ENCODE measurements at regions not wholly inside any gene's neighbourhood (a gene's known extent, or its start where the extent isn't known, plus 50 kb on each side); places are given as distances from the start of the nearest gene placed in this dataset.

DNA sequence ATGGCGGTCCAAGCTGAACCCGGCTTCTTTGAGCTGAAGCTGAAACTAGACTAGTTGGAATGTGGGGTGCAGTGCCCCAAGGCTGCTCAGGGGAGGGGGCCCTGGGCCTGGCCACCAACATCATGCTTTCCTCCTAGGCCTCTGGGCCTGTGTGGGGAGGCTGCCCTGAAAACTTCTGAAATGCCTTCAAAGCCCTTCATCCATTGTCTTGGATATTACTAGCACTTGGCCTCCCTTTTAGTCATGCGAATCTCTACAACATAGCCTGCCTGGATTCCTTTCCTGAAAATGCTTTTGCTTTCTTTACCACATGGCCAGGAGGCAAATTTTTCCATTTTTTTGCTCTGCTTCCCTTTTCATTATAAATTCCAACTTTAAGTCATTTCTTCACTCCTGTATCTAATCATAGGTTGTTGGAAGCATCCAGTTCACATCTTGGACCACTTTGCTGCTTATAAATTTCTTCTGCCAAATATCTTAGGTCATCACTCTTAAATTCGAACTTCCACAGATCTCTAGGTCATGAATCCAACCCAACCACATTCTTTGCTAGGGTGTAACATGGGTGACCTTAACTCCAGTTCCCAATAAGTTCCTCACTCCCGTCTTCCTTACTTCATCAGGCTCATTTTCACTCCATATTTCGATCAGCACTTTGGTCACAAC lies 103.4 kb downstream of the DDIT4L start:
- no peak overlapping the region for H2AFZ ChIP-seq (ENCODE audit: low read length)

DNA sequence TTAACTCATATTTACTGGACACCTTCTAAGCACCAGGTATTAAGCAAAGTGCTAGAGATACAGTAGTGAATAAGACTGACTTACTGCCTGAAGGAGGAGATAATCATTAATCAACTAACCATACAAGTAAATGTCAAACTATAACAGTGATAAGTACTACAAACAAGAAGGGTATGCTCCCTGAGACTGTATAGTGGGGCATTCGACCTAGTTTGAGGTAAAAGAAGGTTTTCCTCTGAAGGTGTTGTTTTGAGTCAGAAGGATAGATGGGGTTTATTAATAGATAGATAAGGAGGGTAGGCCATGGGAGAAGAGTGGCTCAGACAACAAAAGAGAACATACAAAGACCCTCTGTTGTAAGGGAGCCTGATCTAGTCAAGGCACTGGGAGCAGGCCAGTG lies 105.4 kb downstream of the DDIT4L start:
- H3K9me3 ChIP-seq (ENCODE audit: low read length) = no peaks in the 10 kb centered on the region
- no peaks in the 10 kb centered on the region for H3K27me3 ChIP-seq (ENCODE audit: insufficient read depth, low read length)
- H3K36me3 ChIP-seq (ENCODE audit: insufficient read depth, low read length) = no peaks in the 10 kb centered on the region
- no peak overlapping the region for H3K4me3 ChIP-seq (ENCODE audit: low read depth, low read length, poor library complexity, severe bottlenecking)
- no peak overlapping the region for H2AFZ ChIP-seq (ENCODE audit: low read length)
- no peaks in the 10 kb centered on the region for H4K20me1 ChIP-seq (ENCODE audit: insufficient read depth, low read length)
- no peaks in the 10 kb centered on the region for H3K79me2 ChIP-seq (ENCODE audit: insufficient read depth, low read length)
- TF ChIP-seq, protein P1, sequence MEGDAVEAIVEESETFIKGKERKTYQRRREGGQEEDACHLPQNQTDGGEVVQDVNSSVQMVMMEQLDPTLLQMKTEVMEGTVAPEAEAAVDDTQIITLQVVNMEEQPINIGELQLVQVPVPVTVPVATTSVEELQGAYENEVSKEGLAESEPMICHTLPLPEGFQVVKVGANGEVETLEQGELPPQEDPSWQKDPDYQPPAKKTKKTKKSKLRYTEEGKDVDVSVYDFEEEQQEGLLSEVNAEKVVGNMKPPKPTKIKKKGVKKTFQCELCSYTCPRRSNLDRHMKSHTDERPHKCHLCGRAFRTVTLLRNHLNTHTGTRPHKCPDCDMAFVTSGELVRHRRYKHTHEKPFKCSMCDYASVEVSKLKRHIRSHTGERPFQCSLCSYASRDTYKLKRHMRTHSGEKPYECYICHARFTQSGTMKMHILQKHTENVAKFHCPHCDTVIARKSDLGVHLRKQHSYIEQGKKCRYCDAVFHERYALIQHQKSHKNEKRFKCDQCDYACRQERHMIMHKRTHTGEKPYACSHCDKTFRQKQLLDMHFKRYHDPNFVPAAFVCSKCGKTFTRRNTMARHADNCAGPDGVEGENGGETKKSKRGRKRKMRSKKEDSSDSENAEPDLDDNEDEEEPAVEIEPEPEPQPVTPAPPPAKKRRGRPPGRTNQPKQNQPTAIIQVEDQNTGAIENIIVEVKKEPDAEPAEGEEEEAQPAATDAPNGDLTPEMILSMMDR (IDR thresholded peaks at IDR 0.05; ENCODE audit: low read length) = no peak
- no peak for TF ChIP-seq EZH2 (IDR thresholded peaks at IDR 0.05; ENCODE audit: borderline replicate concordance, low read length)
- no peaks in the 10 kb centered on the region for H3K9me2 ChIP-seq (ENCODE audit: low read depth, low read length)
- H3K4me2 ChIP-seq (ENCODE audit: low read length) = no peak overlapping the region
- no peak overlapping the region for H3K9ac ChIP-seq (ENCODE audit: low read length)
- no peaks in the 10 kb centered on the region for H3K4me1 ChIP-seq (ENCODE audit: insufficient read depth, low read length, severe bottlenecking)
- H3F3A ChIP-seq (ENCODE audit: insufficient read depth, low read length) = no peaks in the 10 kb centered on the region
- H3K27ac ChIP-seq (ENCODE audit: low read depth, low read length, poor library complexity, severe bottlenecking) = no peak overlapping the region

More for the DNA sequence above, 103.4 kb downstream of the DDIT4L start:
- Histone ChIP-seq H3K9me3 (ENCODE audit: low read length) (no peaks in the 10 kb centered on the region), H3K79me2 (ENCODE audit: insufficient read depth, low read length) (no peaks in the 10 kb centered on the region), H3K27me3 (ENCODE audit: insufficient read depth, low read length) (no peaks in the 10 kb centered on the region), H3K27ac (ENCODE audit: low read depth, low read length, poor library complexity, severe bottlenecking) (no peak overlapping the region), H3K4me2 (ENCODE audit: low read length) (no peak overlapping the region), H3F3A (ENCODE audit: insufficient read depth, low read length) (no peaks in the 10 kb centered on the region), H3K9me2 (ENCODE audit: low read depth, low read length) (no peaks in the 10 kb centered on the region), H3K4me3 (ENCODE audit: low read depth, low read length, poor library complexity, severe bottlenecking) (no peak overlapping the region), H3K36me3 (ENCODE audit: insufficient read depth, low read length) (no peaks in the 10 kb centered on the region), H3K4me1 (ENCODE audit: insufficient read depth, low read length, severe bottlenecking) (no peaks in the 10 kb centered on the region), H4K20me1 (ENCODE audit: insufficient read depth, low read length) (no peaks in the 10 kb centered on the region), H3K9ac (ENCODE audit: low read length) (no peak overlapping the region)
- TF ChIP-seq, protein P1 (IDR thresholded peaks at IDR 0.05; ENCODE audit: low read length) = no peak
- no peak for TF ChIP-seq EZH2 (IDR thresholded peaks at IDR 0.05; ENCODE audit: borderline replicate concordance, low read length)

DNA sequence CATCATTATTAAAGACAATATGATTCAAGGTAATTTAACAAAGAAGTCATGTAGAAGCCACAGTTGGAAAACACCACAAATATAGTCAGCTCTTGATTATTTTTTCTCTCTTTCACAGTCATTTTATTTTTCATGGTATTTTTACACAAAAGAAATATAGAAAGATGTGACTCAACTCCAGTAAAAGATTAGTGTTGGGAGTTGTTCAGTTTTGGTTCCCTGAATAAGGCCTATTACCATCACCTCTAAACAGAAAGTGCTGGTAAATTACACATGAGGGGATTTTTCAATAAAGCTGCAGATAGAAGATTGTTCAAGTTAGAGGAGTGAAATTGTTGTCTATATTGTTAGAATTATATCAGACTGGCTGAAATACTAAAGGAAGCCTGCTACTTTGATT lies 107.0 kb downstream of the DDIT4L start:
- H3K4me1 ChIP-seq (ENCODE audit: insufficient read depth, low read length, severe bottlenecking) = no peaks in the 10 kb centered on the region
- TF ChIP-seq, protein P1 (IDR thresholded peaks at IDR 0.05; ENCODE audit: low read length) = no peak
- TF ChIP-seq EZH2 (IDR thresholded peaks at IDR 0.05; ENCODE audit: borderline replicate concordance, low read length) = no peak
- no peaks in the 10 kb centered on the region for H3K27me3 ChIP-seq (ENCODE audit: insufficient read depth, low read length)

More for the DNA sequence above, 107.0 kb downstream of the DDIT4L start:
- Histone ChIP-seq H3F3A (ENCODE audit: insufficient read depth, low read length) (no peaks in the 10 kb centered on the region), H2AFZ (ENCODE audit: low read length) (no peak overlapping the region), H3K79me2 (ENCODE audit: insufficient read depth, low read length) (no peaks in the 10 kb centered on the region), H3K36me3 (ENCODE audit: insufficient read depth, low read length) (no peaks in the 10 kb centered on the region), H3K9me2 (ENCODE audit: low read depth, low read length) (no peaks in the 10 kb centered on the region), H4K20me1 (ENCODE audit: insufficient read depth, low read length) (no peaks in the 10 kb centered on the region), H3K9me3 (ENCODE audit: low read length) (no peaks in the 10 kb centered on the region), H3K4me3 (ENCODE audit: low read depth, low read length, poor library complexity, severe bottlenecking) (no peak overlapping the region), H3K9ac (ENCODE audit: low read length) (no peak overlapping the region), H3K4me2 (ENCODE audit: low read length) (no peak overlapping the region), H3K27ac (ENCODE audit: low read depth, low read length, poor library complexity, severe bottlenecking) (no peak overlapping the region)
